ENCODE measurements at regions not wholly inside any gene's neighbourhood (a gene's known extent, or its start where the extent isn't known, plus 50 kb on each side); places are given as distances from the start of the nearest gene placed in this dataset.

DNA sequence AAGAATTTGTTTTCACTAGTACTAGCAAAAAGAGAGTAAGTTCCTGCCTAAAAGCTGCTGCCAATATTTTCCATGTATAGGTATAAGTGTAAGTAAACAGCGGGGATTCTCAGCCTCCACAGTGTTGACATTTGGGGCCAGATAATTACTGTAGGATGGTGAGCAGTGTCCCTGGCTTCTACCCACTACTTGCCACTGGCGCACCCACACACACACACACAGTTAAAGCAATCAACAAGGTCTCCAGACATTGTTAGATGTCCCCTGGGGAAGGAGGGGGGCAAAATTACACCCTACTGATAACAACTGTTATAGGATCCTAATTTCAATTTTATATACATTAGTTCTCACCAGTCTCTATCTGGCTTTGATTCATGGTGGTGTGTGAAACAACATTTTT is 417.0 kb upstream of the PSMD7 start:
- no peak for DNase-seq

DNA sequence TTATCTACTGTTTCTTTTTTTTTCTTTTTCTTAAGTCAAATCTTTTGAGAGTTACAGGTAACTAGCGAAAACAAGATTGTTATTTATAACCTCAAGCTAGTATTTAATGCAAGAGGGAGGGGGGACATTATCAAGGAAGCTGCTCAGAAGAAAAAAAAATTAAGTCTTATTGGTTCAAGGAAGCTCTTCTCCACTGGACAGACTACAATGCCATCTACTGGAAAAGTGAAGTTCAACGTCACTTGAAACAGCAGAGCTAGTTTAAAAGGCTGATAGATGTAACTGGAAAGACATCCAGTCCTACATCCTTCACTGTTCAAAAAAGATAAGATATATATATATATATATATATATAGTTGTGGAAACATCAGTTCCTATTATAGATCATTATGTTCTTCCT is 418.0 kb upstream of the PSMD7 start:
- DNase-seq: no peak

DNA sequence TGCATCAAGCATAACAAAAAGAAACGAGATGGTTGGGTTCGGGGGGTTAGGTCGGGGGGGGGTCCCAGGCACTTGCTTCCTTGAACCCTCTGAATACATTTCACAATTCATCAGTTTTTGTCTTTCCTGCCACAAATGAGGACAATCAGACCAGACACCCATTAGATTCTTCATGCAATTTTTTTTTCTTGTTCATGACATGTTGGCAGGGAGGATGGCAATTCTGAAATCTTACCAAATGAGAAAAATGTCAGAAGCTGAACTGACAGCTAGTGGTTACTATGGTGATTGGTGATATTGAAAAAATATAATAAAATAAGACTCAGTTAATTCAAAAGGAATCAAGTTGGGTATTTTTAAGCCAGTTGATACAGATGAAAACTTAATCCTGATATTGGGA is 419.5 kb upstream of the PSMD7 start:
- DNase-seq: no peak

DNA sequence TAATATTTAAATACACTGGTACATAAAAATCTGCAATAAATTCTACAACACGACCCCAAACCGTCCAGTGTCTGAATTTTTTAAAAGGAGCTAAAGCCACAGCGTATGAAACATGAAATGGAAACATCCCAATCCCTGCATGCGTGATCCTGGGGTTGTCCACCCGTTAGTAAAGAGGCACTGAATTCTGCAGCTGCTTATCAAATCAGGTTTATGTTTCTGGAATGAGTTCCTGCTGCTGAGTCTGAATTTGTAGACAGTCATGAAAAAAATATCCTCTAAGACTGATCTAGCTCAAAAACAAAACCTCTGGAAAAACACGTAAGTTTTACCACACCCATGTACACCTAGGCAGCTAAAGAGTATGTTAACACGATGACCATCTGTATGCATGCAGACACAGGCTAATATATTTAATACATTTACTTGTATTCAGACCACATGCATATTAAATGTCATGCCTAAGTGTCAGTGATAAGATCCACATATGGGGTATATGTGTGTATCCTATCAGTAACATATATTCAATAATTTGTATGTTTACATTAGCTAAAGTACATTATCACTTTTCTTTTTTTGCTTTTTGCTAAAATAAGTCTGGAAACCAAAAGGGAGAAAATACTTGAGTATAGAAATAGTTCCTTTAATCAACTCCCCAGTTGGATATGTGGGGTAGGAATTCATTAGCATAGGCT is 420.5 kb upstream of the PSMD7 start:
- DNase-seq: no peak

DNA sequence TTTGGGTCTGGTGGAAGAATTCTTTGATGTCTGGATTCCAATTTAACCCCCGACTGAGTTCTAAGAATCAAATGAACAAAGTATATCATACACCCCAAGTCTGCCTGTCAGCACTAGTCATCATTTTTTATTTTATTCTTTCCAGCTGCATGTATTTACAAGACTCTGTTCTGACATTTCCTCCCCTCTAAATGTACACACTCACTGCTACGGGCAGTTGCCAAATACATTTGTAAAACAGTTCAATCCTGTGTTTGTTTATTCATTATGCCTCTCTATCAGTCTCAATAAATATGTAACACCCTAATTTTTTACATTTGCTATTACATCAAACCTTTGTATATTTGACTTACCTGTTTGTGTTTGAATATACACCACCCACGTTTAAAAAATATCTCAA is 422.3 kb upstream of the PSMD7 start:
- DNase-seq: no peak

DNA sequence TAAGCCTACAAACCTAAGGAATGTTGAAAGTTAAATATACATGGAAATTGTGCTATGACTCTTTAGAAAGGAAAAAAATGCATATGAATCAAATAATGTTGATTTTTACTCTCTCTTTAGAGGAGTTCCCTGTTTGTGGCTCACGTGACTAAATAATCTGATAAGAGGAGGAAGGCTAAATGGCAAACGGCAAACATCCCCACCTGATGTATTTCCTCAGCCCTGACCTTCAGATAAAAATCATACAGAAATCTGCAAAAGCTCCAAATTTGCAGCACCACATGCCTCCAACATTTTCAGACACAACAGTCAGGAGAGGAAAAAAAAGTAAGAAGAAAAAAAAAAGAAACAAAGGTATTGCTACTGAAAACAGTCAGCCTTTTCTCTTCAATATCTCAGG is 423.0 kb upstream of the PSMD7 start:
- no peak for DNase-seq

DNA sequence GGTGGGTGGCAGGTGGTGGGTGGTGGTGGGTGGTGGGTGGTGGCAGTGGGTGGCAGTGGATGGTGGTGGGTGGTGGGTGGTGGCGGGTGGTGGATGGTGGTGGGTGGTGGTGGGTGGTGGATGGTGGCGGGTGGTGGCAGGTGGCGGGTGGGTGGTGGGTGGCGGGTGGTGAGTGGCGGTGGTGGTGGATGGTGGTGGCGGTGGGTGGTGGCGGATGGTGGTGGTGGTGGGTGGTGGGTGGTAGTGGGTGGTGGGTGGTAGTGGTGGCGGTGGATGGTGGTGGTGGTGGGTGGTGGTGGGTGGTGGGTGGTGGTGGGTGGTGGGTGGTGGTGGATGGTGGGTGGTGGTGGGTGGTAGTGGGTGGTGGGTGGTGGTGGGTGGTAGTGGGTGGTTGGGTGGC is 423.8 kb upstream of the PSMD7 start:
- no peak for DNase-seq

DNA sequence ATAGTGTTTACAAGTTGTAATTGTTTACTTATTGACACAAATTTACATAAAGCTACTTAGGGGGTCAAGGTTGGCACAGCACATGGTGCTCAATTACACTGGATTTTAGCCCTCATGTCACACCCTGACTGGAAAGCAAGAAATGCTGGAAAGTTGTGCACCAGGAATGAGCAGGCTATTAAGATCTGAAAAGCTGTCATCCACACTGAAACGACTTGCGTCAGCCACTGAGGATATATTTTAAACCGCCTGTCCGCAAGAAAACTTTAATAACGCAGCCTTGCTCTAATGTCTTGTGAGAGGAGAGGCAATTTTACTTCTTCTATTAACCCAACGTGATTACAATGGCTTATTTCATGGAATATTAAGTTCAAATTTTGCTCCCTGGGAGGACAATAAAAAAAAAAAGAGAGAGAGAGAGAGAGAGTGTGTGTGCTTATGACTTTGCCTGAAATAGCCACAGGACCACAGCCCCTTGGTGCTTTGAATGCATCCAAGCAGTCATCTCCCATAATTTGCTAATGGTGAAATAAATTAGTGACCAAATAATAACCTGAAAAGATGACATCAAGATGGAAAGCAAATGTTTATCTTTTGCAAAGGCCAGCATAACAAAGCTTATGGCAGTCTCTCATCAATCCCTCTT is 425.4 kb upstream of the PSMD7 start:
- DNase-seq: no peak

DNA sequence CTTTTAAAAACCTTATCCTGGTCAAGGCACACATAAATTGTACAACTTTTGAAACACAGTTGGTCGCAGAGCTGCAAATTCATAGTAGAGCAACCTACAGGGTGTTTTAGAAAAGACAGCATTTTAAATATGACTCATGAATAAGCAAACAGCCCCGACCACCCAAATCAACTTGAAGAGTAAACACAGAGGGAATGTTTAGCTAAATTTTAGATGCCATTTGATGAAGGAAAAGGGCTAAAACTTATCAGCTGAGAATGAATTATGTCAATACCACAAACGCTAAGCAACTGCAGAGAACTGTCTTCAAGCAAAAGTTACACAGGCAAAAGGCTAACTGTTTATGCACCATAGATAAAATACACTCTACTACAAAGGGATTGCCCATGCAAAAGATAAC is 427.5 kb upstream of the PSMD7 start:
- no peak for DNase-seq

DNA sequence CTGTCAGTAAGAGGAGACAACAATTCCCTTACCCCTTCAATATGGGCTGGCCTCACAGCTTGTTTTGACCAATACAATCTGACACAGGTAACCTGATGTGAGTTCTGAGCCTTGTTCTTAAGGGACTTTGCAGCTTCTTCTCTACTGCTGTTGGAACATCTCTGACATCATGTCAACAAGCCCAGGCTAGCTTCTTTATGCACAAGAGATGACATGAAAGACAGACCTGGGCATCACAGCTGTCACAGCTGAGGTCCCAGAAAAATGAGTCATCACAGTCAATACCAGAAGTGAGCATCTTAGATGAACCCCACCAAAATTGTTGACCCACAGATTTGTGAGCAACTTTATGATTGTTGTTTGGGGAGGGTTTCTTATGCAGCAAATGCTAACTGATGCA is 431.7 kb upstream of the PSMD7 start:
- no peak for DNase-seq

DNA sequence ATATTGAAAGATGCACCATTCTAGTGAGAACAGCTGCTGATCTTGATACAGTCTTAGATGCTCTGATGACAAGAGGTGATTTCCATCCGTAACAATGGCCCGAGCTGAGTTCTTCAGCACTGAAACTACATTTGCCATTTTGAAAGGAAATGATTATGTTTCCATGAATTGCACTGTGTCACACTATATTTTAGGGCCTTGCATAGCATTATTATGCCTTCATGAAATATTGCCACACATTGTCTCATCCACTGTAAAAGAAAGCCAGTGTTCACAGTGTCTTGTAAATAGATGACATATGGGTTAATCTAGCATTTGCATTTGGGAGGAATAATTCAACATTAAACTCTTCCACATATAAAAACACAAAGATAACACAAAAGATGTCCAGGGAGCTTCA is 438.3 kb upstream of the PSMD7 start:
- no peak for DNase-seq

DNA sequence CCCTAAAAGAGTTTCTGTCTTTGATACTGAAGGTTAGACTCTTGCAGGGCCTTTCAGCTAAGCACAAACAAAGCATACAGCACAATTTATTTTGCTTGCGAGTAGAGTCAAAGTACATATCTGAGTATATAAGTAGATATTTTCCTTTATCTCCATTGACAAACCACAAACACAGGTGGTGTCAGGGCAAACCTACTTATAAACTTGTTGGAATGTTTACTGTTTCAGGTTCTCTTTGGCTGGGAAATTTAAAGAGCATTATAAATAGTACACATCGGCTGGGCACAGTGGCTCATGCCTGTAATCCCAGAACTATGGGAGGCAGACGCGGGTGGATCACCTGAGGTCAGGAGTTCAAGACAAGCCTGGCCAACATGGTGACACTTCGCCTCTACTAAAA is 442.6 kb upstream of the PSMD7 start:
- DNase-seq: no peak

DNA sequence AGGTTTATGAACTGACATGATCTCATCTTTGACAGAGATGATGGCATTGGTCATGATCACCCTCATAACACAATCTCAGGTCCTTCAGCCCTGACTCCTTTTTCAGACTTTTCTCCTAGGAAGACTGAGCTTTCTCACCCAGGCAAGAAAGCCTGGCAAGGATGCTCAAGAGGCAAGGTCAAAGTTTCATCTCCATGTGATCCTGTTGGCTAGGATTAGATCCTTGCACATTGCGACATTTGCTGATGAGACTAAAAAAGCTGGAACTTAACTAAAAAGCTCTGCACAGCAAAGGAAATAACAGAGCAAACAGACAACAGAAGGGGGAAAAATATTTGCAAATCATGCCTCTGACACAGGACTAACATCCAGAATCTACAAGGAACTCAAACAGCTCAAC is 444.1 kb upstream of the PSMD7 start:
- no peak for DNase-seq

DNA sequence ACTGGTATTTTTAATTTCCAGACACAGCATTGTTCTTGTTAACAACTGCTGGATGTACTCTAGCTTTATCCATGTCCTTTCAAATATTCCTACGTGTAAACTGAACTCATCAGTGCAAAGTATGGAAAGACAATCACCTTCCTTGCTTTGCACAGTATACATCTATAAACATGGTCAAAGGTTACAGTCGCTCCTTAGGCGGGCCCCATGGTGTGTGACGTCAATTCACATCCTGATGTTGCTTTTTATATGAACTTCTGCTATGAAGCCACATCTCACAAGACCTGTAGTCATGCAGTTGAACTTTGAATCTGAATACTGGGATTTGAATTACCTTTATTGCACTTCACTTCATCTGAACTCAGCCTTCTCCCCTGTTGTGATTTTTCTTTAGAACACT is 447.6 kb upstream of the PSMD7 start:
- no peak for DNase-seq

DNA sequence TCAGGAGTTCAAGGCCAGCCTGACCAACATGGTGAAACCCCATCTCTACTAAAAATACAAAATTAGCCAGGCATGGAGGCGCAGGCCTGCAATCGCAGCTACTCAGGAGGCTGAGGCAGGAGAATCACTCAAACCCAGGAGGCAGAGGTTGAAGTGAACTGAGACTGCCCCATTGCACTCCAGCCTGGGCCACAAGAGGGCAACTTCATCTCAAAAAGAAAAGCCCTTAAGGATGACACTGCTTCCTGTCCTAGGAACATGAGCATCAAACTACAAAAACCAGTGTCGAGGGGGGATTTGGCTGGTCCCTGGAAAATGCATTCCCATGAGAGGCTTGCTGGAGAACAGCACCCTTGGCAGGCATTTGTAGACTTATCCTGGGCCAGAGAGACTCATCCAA is 449.5 kb upstream of the PSMD7 start:
- DNase-seq: no peak

DNA sequence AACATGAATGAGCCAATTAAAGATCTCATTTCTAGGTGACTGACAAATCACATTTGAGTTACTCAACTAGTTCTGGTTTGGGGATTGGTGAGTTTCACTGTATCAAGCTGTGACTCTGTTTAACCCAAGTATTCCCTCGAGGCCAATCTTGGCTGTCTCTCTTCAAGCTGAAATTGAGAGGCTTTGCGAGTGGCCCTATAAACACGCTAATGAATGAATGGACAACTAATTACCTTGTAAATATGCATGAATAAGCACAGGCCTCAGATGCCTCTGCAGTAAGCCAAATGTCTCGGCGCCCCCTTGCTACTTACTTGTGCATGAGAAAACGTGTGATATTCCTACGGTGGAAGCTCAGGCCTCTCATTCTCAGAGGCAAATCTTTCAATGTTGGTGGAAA is 450.3 kb upstream of the PSMD7 start:
- no peak for DNase-seq

DNA sequence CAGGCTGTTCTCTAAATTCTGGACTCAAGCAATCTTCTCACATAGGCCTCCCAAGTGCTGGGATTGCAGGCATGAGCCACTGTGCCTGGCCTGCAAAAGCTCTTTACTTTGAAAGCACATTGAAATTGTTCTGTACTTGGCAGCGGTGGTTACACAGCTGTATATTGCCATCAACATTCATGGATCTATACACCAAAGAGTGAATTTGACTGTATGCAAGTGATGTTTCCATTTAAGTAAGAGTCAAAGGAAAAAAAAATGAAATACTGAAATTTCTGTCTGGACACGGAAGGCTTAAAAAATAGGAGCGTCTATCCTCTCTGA is 450.6 kb upstream of the PSMD7 start:
- no peak for DNase-seq

DNA sequence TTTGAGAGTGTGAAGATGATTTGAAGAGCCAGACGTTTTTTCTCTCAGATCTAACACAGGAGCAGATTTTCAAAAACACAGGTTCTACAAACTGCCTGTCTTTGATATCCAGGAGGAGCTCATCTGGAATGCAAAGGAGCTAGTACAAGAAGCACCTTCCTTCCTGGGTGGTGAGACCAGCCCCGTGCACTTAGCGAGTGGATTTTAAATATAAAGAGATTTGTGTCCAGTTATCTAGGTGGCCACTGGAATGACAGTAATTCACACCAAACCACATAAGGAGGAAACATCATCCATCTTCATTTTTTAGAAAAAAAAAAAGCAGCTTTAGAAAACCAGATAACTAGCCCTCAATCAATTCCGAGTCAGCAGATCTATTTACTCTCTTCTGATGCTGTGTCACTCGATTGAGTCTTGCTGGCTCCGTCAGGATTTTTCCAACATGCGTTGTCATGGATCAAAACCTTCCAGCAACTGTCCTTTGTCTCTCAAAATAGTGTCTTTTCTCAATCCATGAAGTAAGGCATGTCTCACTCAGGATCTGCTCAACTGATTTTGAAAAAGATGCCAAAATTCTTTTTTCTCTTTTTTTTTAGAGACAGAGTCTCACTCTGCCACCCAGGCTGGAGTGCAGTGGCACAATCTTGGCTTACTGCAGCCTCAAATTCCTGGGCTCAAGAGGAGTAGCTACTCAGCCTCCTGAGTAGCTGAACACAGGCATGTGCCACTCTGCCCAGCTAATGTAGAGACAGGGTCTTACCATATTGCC is 451.2 kb upstream of the PSMD7 start:
- DNase-seq: no peak

DNA sequence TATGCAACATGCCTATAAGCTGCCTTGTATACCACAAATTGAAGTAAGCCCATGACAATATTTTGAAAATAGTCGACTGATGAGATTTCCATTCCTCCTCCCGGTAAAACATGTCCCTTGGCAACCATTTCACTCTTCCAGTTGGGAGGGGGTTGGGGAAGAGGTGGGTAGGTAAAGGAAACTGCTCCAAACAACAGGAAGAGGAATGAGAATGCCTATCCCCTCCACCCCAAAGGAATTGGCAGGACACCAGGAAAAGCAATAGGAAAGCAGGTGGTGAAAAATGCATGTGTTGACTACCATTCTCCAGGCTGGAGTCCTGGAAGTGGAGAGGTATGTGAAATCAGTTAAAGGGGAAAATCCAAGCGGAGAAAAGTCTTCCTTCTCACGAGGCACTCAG is 455.9 kb upstream of the PSMD7 start:
- no peak for DNase-seq

DNA sequence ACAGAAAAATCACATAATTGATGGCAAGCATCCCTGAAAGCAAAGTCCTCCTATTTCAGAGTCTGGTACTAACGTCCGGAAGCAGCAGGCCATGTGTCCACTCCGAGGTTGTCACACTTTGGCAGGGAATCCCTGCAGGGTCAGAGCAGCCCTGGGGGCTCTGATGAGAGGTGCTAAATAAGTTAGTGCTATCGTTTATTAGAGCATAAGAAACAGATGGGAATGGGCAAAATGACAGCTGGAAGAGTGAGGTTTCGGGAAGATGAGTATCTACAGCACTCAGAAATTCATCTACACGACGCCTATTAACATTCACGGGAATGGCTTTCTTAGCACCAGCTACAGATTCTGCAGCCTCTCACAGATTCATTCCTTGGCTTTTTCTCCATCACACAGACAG is 465.4 kb upstream of the PSMD7 start:
- no peak for DNase-seq

DNA sequence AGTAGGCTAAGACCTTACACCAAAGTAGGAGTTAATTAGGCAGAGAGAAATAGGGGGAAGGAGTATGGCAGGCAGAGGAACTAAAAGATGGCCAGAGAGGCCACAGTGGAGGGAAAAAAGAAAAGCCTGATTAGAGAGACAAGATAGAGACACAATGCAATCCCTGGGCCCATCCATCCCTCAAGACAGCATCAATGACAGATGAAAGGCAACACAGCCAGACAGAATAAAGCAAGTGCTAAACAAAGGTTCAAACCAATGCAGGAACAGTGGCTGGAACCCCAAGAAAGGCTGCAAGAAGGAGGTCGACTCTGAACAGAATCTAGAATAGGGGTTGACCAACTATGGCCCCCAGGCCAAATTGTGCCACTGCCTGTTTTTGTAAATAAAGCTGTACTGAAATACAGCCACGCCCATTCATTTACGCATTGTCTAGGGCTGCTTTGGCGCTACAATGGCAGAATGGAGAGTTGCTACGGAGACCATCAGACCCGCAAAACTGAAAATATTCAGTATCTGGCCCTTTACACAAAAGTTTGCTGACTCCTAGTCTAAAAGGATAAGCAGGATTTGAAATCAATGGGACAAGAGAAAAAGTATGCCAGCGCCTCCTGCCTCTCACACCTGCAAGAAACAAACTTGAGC is 473.3 kb upstream of the PSMD7 start:
- no peak for DNase-seq

DNA sequence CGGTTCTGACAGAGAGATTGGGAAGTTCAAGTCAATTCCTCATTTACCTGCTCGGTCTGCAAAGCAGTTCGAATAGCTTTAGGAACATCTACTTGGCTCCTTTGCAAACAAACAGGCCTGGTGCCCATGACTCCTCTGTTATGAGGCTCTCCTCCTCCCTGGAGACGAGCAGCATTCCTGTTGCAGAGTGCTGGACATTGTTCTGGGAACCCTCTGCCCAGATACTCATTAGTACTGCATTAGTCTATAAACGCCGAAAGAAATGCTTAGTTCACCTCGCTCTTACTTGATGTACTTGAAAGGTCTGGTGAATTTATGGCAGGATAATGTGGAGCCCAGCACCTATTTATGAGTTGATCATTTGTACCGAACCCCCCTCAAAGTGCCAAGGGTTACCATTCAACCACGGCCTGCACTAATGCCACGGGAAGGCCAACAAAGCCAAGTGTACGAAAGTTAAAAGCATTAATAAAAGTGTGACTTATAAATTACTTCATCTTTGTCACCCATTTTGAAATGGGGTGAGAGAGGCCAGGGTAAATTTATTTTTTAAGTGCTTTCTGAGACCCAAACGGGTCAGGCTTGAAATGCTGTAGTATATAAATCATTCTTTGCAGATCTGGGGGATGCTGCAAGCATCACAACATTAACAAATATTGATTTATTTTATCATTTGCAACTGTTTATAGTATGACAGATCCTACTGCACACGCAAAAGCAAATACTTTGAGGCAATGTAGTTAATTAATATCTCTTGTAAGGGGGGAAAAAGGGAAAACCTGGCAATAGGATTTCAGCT is 478.9 kb upstream of the PSMD7 start:
- DNase-seq: no peak

DNA sequence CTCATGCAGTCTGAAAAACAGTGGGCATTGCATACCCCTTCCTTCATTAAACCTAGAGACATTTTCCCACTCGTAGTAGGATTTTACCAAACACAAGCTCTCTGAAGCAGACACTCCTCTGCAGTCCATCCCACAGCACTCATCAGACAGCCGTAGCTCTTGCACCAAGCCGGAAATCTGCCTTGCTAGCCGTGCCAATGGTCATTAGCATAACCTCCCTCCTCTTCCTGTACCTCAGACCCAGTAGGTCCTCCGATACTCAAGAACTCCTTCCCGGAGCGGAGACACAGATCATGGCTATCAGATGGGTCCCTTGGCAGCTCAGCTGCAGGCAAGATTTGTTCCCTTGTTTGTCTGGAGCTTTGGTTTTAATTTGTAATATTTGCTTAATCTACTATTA is 483.1 kb upstream of the PSMD7 start:
- DNase-seq: no peak

Measured in activated CD4-positive, alpha-beta T cell treated with anti-CD3 and anti-CD28 coated beads for 48 hours (primary cell).